ENCODE measurements at regions not wholly inside any gene's neighbourhood (a gene's known extent, or its start where the extent isn't known, plus 50 kb on each side); places are given as distances from the start of the nearest gene placed in this dataset.

- no peak for DNase-seq (ENCODE audit: low read depth)
- TF ChIP-seq CTCF (IDR thresholded peaks at IDR 0.05; ENCODE audit: insufficient read depth, low read length), result no peak
- H3K4me3 ChIP-seq (ENCODE audit: low read depth, low read length), result no peak overlapping the region
These were observed 71.9 kb downstream of the ENGASE start for GRCh38 chr17:79146562-79146961.

GRCh38 chr17:79145548-79145947 is 70.9 kb downstream of the ENGASE start:
- TF ChIP-seq CTCF (IDR thresholded peaks at IDR 0.05; ENCODE audit: insufficient read depth, low read length), result no peak
- DNase-seq (ENCODE audit: low read depth), result no peak
- H3K4me3 ChIP-seq (ENCODE audit: low read depth, low read length), result no peak overlapping the region

- H3K4me3 ChIP-seq (ENCODE audit: low read depth, low read length), result no peak overlapping the region
- DNase-seq (ENCODE audit: low read depth), result no peak
- TF ChIP-seq CTCF (IDR thresholded peaks at IDR 0.05; ENCODE audit: insufficient read depth, low read length), result no peak
These were observed 69.5 kb downstream of the ENGASE start for GRCh38 chr17:79144133-79144532.

- no peak overlapping the region for H3K4me3 ChIP-seq (ENCODE audit: low read depth, low read length)
- no peak for TF ChIP-seq CTCF (IDR thresholded peaks at IDR 0.05; ENCODE audit: insufficient read depth, low read length)
- DNase-seq (ENCODE audit: low read depth), result no peak
These were observed 67.8 kb downstream of the ENGASE start for GRCh38 chr17:79142375-79142774.

GRCh38 chr17:79141578-79142355 is 67.1 kb downstream of the ENGASE start:
- no peak overlapping the region for H3K4me3 ChIP-seq (ENCODE audit: low read depth, low read length)
- no peak for TF ChIP-seq CTCF (IDR thresholded peaks at IDR 0.05; ENCODE audit: insufficient read depth, low read length)
- no peak for DNase-seq (ENCODE audit: low read depth)

GRCh38 chr17:79138826-79139225 is 64.2 kb downstream of the ENGASE start:
- DNase-seq (ENCODE audit: low read depth), result no peak
- no peak for TF ChIP-seq CTCF (IDR thresholded peaks at IDR 0.05; ENCODE audit: insufficient read depth, low read length)
- H3K4me3 ChIP-seq (ENCODE audit: low read depth, low read length), result no peak overlapping the region

- H3K4me3 ChIP-seq (ENCODE audit: low read depth, low read length), result no peak overlapping the region
- DNase-seq (ENCODE audit: low read depth), result no peak
- no peak for TF ChIP-seq CTCF (IDR thresholded peaks at IDR 0.05; ENCODE audit: insufficient read depth, low read length)
These were observed 63.2 kb downstream of the ENGASE start for GRCh38 chr17:79137789-79138165.

Data from fibroblast of the aortic adventitia (primary cell).